ENCODE measurements at regions not wholly inside any gene's neighbourhood (a gene's known extent, or its start where the extent isn't known, plus 50 kb on each side); places are given as distances from the start of the nearest gene placed in this dataset.

DNA sequence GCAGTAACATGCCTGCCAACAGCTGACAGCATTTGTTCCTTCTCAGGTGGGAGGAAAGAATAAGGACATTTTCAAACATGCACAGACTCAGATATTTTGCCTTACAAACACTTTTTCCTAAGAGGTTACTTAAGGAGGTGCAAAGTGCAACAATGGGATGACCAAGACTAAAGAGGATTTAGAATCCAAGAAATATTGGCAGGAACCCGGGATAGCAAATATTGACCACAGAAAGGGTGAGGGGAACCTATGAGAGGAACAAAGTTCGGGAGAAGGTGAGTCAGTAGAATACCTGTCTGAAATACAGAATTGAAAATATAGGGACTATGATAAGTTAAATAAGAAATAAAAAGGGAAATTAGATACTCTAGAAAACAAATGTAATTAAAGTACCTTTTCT is 321.9 kb upstream of the EMCN start:
- DNase-seq = no peak

DNA sequence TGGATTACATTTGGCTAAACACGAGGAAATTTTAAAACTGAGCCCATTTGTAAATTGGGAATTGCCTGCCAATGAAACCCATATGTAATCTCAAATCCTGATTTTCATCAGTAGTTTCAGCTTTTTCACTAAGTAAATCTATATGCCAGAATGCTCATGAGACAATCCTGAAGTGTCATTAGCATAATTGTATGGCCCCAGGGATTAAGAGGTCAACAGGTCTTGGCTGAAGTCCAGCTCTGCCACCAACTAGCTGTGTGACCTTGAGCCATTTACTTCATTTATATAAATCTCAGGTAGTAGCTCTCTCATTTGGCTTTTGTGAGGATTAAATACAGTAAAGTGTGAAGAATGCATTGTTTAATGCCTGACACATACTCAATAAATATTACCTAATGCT is 320.5 kb upstream of the EMCN start:
- no peak for DNase-seq

- no peak for DNase-seq
Measured at GRCh38 chr4:100836929-100837328, 319.1 kb upstream of the EMCN start.

GRCh38 chr4:100834616-100835015 is 316.8 kb upstream of the EMCN start:
- no peak for DNase-seq

DNA sequence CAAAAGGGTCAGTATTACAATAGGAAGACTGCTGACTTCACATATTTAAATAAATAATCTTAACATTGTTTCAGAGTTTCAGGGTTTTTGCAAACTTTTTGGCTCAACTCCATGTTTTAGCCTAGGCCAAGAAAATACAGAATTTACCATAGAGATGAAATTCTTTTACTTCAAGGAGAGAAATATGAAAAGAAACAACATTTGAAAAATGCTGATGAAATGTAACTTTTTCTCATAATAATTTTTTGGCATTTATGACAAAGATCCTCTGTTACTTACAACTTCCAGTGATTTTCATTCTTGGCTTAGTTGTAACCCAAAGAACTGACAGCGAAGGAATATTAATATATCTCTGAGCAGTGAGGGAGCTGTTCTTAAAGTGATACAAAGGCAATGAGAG is 316.1 kb upstream of the EMCN start:
- DNase-seq = no peak

DNA sequence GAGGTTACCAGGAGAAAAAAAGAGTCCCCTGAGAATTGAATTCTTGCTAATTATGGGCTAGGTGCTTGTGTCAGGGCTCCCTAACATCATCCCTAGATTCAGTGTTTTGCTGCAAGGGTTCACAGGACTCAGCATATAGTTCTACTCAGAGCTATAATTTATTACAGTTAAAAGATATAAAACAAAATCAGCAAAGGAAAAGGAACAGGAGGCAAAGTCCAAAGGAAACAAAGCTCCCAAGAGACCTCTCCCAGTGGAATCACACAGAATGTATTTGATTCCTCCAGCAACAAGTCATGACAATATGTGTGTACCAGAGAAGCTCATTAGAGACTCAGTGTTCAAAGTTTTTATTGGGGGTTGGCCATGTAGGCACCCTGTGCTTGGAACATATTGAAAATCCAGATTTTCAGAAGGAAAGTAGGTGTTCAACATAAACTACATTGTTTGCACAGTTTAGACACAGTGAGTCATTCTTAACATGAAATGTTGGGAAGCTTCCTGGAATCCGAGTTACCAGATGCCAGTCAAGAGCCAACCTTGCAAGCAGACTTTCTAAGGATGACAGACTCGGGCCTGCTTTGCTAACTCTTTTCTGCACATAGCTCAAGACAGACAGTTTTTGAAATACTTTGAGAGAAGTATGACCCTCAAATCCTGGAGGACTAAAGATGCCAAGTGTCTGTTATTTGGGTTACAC is 311.3 kb upstream of the EMCN start:
- DNase-seq = no peak

DNA sequence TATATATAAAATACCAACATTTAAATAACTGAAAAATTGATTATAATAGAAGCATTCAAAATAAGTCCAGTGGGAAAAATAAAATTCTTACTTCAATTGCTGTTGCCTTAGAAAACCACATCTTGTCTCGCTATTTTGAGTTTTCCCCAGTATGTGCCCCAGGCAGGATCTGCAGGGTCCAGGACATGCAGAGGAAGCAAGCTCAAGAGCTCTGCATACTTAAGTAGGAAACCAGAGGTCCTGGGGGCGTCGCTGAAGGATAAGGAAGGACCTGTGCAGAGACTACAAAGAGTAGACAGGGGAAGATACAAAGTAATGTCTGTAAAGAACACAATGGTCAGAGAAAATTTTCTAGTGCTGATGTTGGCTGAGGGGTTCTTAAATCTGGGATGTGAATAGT is 310.5 kb upstream of the EMCN start:
- no peak for DNase-seq

GRCh38 chr4:100827756-100828155 is 309.9 kb upstream of the EMCN start:
- no peak for DNase-seq

DNA sequence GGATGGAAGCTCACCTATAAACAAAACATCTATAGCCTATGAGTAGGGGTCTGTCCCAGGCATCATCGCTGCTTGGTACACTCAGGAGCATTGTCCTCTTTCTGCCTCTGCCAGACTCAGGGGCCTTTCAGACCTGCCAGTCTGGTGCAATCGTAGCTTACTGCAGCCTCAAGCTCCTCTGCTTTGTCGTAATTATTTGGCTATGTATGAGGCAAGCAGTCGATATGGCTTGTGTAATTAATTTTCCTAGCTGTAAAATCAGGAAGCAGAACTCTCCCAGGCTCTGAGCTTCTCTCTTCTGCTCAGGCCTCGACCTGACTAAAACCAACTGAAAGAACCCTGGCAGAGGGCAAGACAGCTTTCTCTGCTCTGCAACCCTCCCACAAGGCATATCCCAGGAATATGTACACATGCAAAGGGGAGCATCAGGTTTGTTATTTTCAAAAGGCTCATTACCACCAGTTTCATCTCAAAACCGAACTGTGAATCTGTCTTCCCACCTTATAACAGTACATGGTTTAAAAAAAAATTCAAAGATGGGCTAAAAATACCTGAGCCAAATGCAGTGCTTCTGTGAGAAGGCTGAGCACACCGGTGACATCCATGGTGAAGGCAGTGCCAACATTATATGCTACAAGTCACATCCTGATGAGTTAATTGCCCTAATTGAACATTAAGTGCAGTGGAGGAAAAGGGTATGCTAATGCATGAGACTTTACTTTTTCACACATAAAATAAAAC is 309.2 kb upstream of the EMCN start:
- no peak for DNase-seq

GRCh38 chr4:100826067-100826466 is 308.2 kb upstream of the EMCN start:
- DNase-seq = no peak

GRCh38 chr4:100823993-100824323 is 306.1 kb upstream of the EMCN start:
- no peak for DNase-seq

- DNase-seq = peak; percentile 8
Measured at GRCh38 chr4:100823066-100823992, 305.5 kb upstream of the EMCN start.

- DNase-seq = no peak
Measured at GRCh38 chr4:100820249-100820648, 302.4 kb upstream of the EMCN start.

GRCh38 chr4:100819505-100819904 is 301.7 kb upstream of the EMCN start:
- no peak for DNase-seq

DNA sequence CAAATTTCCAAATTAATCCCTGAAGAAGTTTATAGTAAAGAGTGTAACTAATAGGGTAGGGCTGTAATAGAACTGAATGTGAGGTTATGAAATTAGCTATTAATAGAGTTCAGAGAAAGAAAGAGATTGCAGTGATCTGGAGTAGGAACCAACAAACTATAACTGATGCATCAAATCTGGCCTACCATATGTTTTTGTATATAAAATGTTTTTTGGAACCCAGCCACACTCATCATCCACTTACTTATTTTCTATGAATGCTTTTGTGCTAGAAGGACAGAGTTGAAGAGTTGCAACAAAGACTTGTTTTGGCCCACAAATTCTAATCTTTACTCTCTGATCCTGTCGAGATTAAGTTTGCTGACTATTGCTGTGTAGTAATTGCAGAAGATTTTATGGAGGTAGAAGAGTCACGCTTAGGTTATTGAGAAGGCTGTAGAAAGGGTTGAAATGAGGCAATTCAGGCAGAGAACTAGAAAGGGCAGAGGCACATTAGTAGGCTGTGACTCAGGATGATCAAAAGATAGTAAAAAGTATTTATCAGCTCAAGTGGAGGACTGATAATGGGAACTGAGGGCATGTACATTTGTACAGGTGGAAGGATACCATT is 298.7 kb upstream of the EMCN start:
- no peak for DNase-seq

- no peak for DNase-seq
Measured at GRCh38 chr4:100811046-100811445, 293.2 kb upstream of the EMCN start.

DNA sequence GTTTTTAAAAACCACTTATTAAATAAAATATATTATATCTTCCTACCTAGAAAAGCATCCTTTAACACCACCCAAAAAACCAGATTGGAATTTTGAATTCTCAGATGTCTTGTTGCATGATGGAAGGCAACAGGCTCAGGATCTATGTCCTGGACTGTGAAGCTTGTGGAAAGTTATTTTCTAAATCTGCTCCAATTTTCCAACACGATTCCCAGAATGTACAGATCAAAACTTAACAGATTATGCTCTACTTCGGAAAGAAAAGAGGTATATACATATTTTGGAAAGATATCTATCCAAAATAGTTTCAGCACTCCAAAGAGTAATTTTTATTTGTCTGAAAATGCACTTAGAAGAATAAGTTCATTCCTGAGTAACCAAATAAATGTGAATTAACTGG is 291.7 kb upstream of the EMCN start:
- DNase-seq = no peak

GRCh38 chr4:100806988-100807387 is 289.2 kb upstream of the EMCN start:
- no peak for DNase-seq

- no peak for DNase-seq
Measured at GRCh38 chr4:100805538-100805937, 287.7 kb upstream of the EMCN start.

DNA sequence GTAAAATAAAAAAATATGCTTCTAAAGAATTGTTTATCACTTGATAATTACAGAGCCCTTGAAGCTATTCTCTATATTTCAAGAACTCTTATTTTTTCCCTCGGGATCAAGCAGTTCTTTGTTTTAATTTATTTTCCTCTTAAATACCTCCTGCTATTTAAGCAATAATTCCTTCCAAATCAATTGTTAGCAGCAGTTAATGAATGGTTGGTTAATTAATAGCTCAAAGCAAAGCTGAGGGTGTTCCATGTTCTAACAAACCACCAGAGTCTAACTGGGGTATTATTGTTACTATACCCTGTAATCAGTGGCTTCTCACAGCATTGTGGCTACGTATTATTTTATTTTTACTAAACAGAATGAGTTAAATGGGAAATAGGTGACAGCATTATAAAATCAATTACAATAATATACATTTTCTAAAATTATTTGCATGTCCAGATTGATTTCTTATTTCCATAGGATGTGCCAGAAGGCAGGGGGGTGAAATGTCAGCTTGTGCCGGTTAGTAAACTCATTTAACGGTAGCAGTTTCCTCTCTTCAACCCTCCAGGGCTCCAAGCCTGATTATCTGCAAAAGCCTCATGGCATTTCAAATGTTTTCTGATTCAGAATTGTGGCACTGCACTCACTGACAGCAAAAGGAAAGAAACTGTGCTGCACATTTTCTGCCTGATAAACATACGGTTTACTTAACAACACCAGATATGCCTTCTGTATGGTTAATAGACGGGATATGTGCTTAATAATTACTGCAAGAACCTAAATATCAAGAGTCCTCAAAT is 286.9 kb upstream of the EMCN start:
- DNase-seq = no peak

DNA sequence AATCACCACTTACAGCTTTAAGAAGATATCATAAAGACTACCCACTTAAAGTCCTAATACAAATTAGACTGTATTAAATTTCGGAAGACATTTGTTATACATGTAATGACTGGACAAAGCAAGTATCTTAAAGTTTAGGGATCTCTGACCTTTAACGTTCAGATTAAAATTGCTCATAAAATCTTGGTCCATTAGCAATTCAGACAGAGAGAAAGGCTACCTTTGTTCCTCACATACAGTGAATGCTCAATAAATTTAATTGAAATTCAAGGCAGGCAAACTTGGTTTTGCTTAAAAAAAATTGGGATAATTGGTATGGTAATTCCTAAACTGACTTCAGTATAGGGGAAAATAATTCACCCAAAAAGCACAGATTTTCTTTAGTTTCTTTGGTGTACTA is 285.9 kb upstream of the EMCN start:
- no peak for DNase-seq

GRCh38 chr4:100799761-100800539 is 282.1 kb upstream of the EMCN start:
- DNase-seq = no peak
